Epithelial cell of esophagus (primary cell): ENCODE measurements at regions not wholly inside any gene's neighbourhood (a gene's known extent, or its start where the extent isn't known, plus 50 kb on each side); places are given as distances from the start of the nearest gene placed in this dataset.

Experiments
- DNase-seq: peaks from one replicate; pipeline ENCODE4 v3.0.0; 2010; ENCODE audit warnings: low read depth
- H3K4me3 ChIP-seq: 2 replicates; pipeline ENCODE4 v1.5.1; 2011; ENCODE audit warnings: mild to moderate bottlenecking, low read length, control low read depth
- TF ChIP-seq, protein P1 (sequence below): IDR thresholded peaks from 2 replicates; pipeline ENCODE4 v1.5.1; 2011; ENCODE audit warnings: low read depth, mild to moderate bottlenecking, low read length, control low read depth, inconsistent platforms; ENCODE audit not compliant: insufficient read depth; ENCODE audit errors: missing control alignments

DNA sequence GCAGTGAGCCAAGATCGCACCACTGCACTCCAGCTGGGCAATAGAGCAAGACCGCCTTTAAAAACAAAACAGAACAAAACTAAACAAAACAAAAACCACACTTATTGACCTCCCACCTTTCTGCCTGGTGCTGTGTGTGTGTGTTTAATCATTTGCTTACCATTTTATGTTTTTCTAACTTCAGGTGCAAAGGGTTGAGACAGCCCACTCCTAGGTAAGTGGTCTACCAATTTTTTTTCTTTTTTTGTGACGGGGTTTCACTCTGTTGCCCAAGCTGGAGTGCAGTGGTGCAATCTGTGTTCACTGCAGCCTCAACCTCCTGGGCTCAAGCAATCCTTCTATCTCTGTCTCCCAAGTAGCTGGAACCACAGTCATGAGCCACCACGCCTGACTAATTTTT, 65.8 kb downstream of the SALL1 start:
- no peak for DNase-seq
- TF ChIP-seq, protein P1, sequence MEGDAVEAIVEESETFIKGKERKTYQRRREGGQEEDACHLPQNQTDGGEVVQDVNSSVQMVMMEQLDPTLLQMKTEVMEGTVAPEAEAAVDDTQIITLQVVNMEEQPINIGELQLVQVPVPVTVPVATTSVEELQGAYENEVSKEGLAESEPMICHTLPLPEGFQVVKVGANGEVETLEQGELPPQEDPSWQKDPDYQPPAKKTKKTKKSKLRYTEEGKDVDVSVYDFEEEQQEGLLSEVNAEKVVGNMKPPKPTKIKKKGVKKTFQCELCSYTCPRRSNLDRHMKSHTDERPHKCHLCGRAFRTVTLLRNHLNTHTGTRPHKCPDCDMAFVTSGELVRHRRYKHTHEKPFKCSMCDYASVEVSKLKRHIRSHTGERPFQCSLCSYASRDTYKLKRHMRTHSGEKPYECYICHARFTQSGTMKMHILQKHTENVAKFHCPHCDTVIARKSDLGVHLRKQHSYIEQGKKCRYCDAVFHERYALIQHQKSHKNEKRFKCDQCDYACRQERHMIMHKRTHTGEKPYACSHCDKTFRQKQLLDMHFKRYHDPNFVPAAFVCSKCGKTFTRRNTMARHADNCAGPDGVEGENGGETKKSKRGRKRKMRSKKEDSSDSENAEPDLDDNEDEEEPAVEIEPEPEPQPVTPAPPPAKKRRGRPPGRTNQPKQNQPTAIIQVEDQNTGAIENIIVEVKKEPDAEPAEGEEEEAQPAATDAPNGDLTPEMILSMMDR, result no peak
- no peak overlapping the region for H3K4me3 ChIP-seq

GRCh38 chr16:51084074-51084928, 66.8 kb downstream of the SALL1 start:
- TF ChIP-seq, protein P1, result no peak
- no peak for DNase-seq
- H3K4me3 ChIP-seq, result no peak overlapping the region

- no peak overlapping the region for H3K4me3 ChIP-seq
- TF ChIP-seq, protein P1, result no peak
- DNase-seq, result no peak
Observed at GRCh38 chr16:51072591-51072990, 78.5 kb downstream of the SALL1 start.

- no peak for DNase-seq
- H3K4me3 ChIP-seq, result no peak overlapping the region
- TF ChIP-seq, protein P1, result no peak
Observed at GRCh38 chr16:51071326-51071725, 79.7 kb downstream of the SALL1 start.

DNA sequence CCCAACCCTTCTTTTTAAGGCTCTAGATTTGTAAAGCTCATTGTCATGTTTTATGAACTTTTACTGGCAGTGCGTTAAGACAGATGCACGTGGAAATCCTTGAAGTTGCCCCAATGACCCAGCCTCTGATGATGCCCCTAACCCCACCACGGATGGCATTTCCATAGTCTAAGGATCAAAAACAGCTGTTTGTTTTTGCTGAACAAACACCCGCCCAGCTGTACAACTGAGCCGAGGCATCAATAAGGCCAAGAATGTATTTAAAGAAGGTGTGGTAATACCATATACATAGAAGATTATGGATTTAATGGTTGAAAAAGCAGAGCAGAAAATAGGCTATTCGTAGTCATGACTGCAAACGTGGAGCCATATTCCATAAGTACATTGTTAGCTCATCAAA, 83.7 kb downstream of the SALL1 start:
- TF ChIP-seq, protein P1, result no peak
- no peak overlapping the region for H3K4me3 ChIP-seq
- DNase-seq, result no peak

DNA sequence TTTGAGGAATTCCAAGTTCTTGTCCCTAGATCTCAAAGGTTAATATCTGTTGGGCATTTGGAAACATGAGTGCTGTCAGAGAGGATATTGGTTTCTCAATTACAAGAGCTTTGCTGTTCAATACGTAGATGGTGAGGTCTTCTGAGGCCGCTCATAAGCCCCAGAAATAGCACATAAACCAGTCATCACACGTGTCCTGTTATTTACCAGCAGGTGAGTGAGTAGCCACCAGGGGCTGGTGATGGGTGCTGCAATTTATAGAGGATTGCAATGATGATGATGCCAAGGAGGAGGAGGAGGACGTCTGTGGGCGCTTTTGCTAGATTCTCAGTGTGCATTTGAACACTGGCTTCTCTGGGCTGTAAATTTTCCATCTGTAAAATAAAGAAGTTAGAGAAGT, 89.0 kb downstream of the SALL1 start:
- DNase-seq, result no peak
- TF ChIP-seq, protein P1, result no peak
- no peak overlapping the region for H3K4me3 ChIP-seq

- TF ChIP-seq, protein P1, result no peak
- no peak for DNase-seq
- H3K4me3 ChIP-seq, result no peak overlapping the region
Observed at GRCh38 chr16:51061328-51061727, 89.7 kb downstream of the SALL1 start.
